ENCODE measurements at regions not wholly inside any gene's neighbourhood (a gene's known extent, or its start where the extent isn't known, plus 50 kb on each side); places are given as distances from the start of the nearest gene placed in this dataset.
"Not testable (repeated sequence)": the region's sequence is repeated elsewhere in the genome, so short reads cannot be mapped to it uniquely, and the experiment has no call there.

GRCh38 chr21:35449846-35450245 is 400.7 kb upstream of the RUNX1 start:
- no peak for DNase-seq

GRCh38 chr21:35448876-35449599 is 399.9 kb upstream of the RUNX1 start:
- DNase-seq = no peak

GRCh38 chr21:35444391-35444790 is 395.3 kb upstream of the RUNX1 start:
- DNase-seq = no peak

GRCh38 chr21:35441868-35442582 is 392.9 kb upstream of the RUNX1 start:
- DNase-seq = no peak

- no peak for DNase-seq
These were observed 389.7 kb upstream of the RUNX1 start for GRCh38 chr21:35438643-35439404.

- no peak for DNase-seq
These were observed 388.8 kb upstream of the RUNX1 start for GRCh38 chr21:35437941-35438340.

DNA sequence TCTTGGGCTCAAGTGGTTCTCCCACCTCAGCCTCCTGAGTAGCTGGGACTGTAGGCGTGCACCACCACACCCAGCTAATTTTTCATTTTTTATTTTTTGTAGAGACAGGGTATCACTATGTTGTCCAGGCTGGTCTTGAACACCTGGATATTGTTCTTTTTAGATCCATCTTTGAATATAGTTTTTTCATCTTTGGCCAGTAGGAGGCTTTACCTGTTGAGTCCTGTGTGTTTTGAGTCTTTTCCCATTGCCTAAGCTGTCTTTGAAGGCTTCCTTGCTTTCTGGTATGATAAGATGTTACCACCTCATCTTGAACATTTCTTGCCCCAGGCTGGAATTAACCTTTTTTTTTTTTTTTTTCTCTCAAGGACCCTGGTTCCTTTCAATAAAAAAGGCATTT is 387.8 kb upstream of the RUNX1 start:
- no peak for DNase-seq

DNA sequence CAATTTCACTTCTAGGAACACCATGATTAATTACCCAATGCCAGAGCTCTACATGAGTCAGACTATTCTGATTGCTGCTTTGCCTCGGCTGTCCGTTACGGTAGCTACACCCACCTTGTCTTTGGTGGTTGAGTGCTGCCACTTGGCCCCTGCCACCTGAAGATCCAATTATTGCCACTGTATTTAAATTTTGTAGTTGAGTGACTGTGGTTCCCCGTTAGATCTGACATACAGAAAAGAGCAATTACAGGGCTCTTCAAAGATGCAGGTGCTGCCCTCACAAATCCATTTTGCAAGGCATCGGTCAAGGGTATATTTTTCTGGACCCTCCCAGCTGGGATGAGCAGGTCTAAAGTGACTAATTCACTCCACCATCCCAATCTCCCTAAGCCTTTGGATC is 383.5 kb upstream of the RUNX1 start:
- DNase-seq = not testable (repeated sequence)

DNA sequence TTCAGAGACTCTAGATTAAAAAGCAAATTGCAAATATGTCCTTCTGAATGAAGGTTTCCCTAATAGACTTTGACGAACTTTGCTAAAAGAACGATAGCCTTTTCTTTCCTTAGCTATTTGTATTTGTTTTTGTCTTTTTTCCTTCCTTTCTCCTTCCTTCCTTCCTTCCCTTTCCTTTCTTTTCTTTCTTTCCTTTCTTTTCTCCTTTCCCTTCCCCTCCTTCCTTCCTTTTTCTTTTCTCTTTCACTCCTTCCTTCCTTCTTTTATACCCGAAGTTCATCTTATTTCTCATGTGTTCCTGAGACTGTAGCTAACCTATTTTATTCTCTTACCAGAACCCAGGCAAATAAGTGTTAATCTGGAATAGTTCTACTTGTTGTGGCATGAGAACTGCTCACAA is 381.2 kb upstream of the RUNX1 start:
- no peak for DNase-seq

GRCh38 chr21:35428937-35429336 is 379.8 kb upstream of the RUNX1 start:
- DNase-seq = no peak

GRCh38 chr21:35428489-35428888 is 379.4 kb upstream of the RUNX1 start:
- peak; percentile 39 to 42 for DNase-seq

DNA sequence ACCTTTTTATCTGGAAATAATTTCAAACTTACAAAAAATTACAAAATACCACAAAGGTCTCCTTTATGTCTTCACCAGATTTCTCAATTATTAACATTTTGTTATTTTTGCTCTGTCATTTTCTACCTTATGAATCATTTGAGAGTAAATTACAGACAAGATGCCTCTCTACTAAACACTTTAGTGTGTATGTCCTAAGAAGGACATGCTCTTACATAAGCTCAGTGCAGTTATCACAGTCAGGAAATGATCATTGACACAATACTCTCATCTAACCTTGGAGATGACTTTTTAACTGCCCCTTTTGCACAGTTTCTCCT is 378.9 kb upstream of the RUNX1 start:
- no peak for DNase-seq

DNA sequence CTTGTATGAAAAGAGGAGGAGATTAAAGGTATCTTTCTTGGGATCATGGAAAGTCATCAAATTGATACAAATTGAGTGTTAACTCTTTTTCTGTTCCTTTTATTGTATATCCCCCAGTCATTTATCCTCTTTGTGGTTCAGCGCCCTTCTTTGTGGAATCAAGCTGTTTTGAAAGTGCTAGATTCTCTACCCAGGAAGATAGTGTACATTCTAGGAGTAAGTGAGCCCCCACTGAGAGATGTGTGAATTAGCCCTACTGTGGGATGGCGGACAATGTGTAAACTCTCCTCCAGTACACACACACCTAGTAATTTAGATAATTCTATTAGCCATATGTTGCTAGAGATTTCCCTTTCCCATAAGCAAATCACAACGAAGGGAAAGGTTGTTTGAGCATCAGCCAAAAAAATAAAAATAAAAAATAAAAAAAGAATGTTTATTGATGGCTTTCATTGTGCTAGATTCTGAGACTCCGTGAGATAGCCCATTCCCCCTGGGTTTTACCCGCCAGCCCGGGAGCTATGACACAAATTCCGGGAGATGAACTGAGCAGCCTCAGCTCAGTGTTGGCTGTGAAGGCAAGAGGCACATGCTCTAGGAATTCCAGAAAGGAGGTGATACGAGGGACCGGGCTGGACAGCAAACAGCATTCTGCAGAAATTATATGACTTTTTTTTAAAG is 378.4 kb upstream of the RUNX1 start:
- DNase-seq = no peak

DNA sequence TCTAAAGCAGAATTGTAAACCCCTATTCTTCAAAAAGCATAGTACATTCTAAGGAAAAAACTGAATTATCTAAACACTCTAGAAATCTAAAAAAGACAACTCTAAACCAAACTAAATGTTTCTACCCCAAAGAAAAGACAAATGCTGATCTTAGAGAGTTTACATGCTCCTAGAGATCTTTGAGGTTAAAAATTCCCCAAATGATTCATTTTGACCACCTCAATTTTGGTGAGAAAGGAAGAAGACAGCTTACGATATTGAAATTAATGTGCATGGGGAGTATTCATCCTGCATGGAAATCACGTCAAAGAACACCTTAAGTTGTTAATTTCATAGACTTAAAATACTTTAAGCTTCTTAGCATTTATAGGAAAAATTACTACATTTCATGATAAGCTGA is 377.8 kb upstream of the RUNX1 start:
- no peak for DNase-seq

DNA sequence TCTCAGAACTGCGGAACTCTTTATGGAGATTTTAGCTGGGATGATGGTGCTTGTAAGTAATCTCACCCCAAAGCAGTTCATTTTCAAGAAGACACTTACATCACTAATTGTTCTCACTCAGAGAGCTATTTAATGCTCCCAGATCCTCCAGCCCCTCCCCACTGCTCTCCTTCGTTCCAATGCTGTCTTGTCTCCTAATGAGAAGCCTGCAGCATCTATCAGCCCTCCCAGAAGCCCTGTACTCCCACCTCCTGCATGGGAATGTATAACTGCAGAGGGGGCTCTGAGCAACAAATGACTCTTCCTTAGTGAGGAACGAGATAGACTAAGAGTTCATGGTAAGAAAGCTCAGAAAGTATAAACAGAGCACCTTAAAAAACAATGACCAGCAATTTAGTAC is 377.4 kb upstream of the RUNX1 start:
- DNase-seq = no peak

- DNase-seq = no peak
These were observed 375.0 kb upstream of the RUNX1 start for GRCh38 chr21:35424122-35424521.

- no peak for DNase-seq
These were observed 374.6 kb upstream of the RUNX1 start for GRCh38 chr21:35423709-35424108.

GRCh38 chr21:35422011-35422410 is 372.9 kb upstream of the RUNX1 start:
- no peak for DNase-seq

GRCh38 chr21:35421221-35421620 is 372.1 kb upstream of the RUNX1 start:
- DNase-seq = no peak

DNA sequence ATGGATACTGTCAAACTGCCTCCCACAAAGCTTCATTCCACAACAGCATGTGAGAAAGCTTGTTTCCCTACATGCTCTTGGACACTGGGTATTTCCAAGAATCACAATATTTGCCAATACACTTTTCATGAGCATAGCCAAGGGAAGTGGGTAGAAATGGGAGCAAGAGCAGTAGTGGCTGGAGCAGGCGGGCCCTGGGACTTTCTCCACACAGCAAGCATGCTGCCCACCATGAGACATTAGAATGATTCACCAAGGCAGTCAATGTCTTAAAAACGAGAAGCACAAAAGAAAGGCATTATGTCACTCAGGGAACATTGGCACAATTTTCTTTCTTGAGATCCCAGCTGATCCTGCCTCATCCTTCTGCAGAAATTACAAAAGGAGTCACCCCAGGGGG is 371.6 kb upstream of the RUNX1 start:
- DNase-seq = no peak

- DNase-seq = no peak
These were observed 368.7 kb upstream of the RUNX1 start for GRCh38 chr21:35417762-35418161.

DNA sequence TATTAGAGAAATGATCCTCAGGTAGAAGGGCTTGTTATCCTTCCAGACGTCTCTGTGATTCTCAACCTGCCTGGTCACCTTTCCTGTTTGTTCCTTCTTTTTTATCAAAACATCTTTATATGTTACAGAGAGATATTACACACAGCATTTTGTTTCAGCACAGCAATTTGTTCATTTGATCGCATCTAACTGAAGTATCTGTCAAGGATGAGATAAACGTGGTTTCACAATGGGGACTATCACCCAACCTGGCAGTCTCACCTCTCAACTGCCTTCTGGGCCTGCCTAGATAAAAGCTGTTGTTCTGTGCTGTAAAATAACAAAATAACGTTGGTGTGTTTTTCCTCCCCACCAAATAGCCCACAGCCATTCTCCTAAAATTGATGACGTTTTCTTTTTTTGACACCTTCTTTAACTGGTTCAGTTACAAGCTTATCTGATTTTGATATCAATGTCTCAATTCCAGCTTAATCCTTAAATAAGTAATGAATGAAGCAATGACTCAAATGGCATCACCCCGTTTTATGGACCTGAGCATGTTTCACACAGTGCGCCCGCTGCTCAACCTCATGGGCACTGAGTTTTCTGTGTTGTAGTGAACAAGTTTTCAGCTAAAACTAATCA is 367.9 kb upstream of the RUNX1 start:
- DNase-seq = no peak

GRCh38 chr21:35414507-35415139 is 365.5 kb upstream of the RUNX1 start:
- no peak for DNase-seq
